Gastroesophageal sphincter (tissue), 4 donors: ENCODE measurements at regions not wholly inside any gene's neighbourhood (a gene's known extent, or its start where the extent isn't known, plus 50 kb on each side); places are given as distances from the start of the nearest gene placed in this dataset.

Experiments
- ATAC-seq: fragments of 150-250 bp; one replicate; pipeline ENCODE4 v1.9.1; 2016; ENCODE audit warnings: mild to moderate bottlenecking, moderate library complexity
- H3K27ac ChIP-seq, 4 donors: fragments of 200-600 bp; sonication (generic) in 3 of 4; 1 replicate in 3 of 4; 2 replicates in 1 of 4; pipeline ENCODE4 v1.5.1; 2016 to 2019
- H3K27me3 ChIP-seq: fragments of 200-600 bp; sonication (generic); one replicate; pipeline ENCODE4 v1.5.1; 2019
- H3K36me3 ChIP-seq, 2 donors: fragments of 200-600 bp; sonication (generic); one replicate each; pipeline ENCODE4 v1.5.1; 2019; ENCODE audit warnings: control low read depth in 1 of 2
- H3K4me1 ChIP-seq, 3 donors: fragments of 200-600 bp; sonication (generic); 1 replicate in 2 of 3; 2 replicates in 1 of 3; pipeline ENCODE4 v1.5.1; 2016 to 2019; ENCODE audit warnings: control low read depth in 2 of 3
- H3K4me3 ChIP-seq, 2 donors: fragments of 200-600 bp; sonication (generic); one replicate each; pipeline ENCODE4 v1.5.1; 2019; ENCODE audit warnings: mild to moderate bottlenecking in 1 of 2, moderate library complexity in 1 of 2
- H3K9me3 ChIP-seq, 3 donors: fragments of 200-600 bp; sonication (generic); one replicate each; pipeline ENCODE4 v1.5.1; 2017 to 2019; ENCODE audit warnings: control low read depth in 2 of 3
- CTCF ChIP-seq, 4 experiments: fragments of 200-600 bp in 2 of 4; fragments of 450-650 bp in 2 of 4; sonication (generic) in 1 of 4; IDR thresholded peaks; one replicate each; pipeline ENCODE4 v1.5.1; 2017 to 2019; ENCODE audit warnings: antibody characterized with exemption in 4 of 4, mild to moderate bottlenecking in 2 of 4, moderate library complexity in 2 of 4
- EP300 ChIP-seq: sonication (generic); formaldehyde crosslinking; IDR thresholded peaks from one replicate; pipeline ENCODE4 v1.6.1; 2017; ENCODE audit warnings: antibody characterized with exemption, mild to moderate bottlenecking
- POLR2A ChIP-seq, 2 donors: fragments of 450-650 bp; IDR thresholded peaks; one replicate each; pipeline ENCODE4 v1.6.1; 2017; ENCODE audit warnings: antibody characterized with exemption in 2 of 2, mild to moderate bottlenecking in 2 of 2, moderate library complexity in 1 of 2
- POLR2AphosphoS5 ChIP-seq: sonication (generic); formaldehyde crosslinking; IDR thresholded peaks from one replicate; pipeline ENCODE4 v1.6.1; 2017; ENCODE audit warnings: antibody characterized with exemption
- WGBS, 2 donors: methylation state at CpG; one replicate each; pipeline ENCODE4 v1.1.5; 2018; ENCODE audit warnings: low coverage in 1 of 2; 5-methylcytosine and 5-hydroxymethylcytosine counted together

DNA sequence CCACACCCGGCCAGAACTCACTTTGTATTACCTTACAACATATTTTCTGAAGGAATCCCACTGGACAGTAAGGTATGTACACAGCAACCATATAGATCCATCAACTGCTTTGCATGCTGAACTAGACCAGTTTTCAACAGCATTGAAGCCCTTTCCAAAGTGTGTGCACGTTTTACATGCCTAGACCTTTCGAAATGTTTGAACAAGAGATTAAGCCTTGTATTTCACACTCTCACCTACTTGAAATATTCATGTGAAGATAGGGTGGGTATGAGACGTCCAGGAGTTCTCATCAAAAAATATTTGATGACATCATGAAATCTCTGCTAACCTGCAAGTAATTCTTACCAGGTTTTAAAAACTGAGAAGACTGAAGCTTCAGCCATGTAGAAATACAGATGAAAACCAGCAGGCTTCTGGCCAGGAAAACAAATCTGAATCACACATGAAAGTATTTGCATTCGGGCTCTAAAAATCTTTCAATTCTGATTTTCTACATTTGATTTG, 387.0 kb upstream of the PSMD7 start:
- 50 to 58% methylated on average over 5 of the region's 5 CpGs for WGBS, 2 donors
- H3K4me3 ChIP-seq: no peak overlapping the region
- H3K9me3 ChIP-seq: no peaks in the 10 kb centered on the region
- no peaks in the 10 kb centered on the region for H3K4me1 ChIP-seq
- no peak for ATAC-seq
- no peaks in the 10 kb centered on the region for H3K27me3 ChIP-seq
- TF ChIP-seq EP300 (no peak), CTCF (IDR thresholded peaks at IDR 0.05) (no peak), POLR2AphosphoS5 (no peak)
- no peak overlapping the region for H3K27ac ChIP-seq
- H3K36me3 ChIP-seq: no peaks in the 10 kb centered on the region

GRCh38 chr16:73891129-73891542, 405.5 kb upstream of the PSMD7 start:
- Histone ChIP-seq H3K27me3 (peaks cover 37% of the 10 kb centered on the region), H3K4me1 (peaks cover 0 to 7% (median 0%) of the 10 kb centered on the region in 3 donors), H3K4me3 (peak overlapping the region in 1 of 2 donors; percentile 15), H3K9me3 (no peaks in the 10 kb centered on the region), H3K36me3 (no peaks in the 10 kb centered on the region), H3K27ac (peak overlapping the region in 1 of 4 donors; percentile 23)
- WGBS, 2 donors: 0 to 2% methylated on average over 6 to 7 of the region's 7 CpGs
- no peak for ATAC-seq
- TF ChIP-seq EP300 (no peak), POLR2AphosphoS5 (no peak), POLR2A (IDR thresholded peaks at IDR 0.05) (no peak), CTCF (IDR thresholded peaks at IDR 0.05) (no peak)

DNA sequence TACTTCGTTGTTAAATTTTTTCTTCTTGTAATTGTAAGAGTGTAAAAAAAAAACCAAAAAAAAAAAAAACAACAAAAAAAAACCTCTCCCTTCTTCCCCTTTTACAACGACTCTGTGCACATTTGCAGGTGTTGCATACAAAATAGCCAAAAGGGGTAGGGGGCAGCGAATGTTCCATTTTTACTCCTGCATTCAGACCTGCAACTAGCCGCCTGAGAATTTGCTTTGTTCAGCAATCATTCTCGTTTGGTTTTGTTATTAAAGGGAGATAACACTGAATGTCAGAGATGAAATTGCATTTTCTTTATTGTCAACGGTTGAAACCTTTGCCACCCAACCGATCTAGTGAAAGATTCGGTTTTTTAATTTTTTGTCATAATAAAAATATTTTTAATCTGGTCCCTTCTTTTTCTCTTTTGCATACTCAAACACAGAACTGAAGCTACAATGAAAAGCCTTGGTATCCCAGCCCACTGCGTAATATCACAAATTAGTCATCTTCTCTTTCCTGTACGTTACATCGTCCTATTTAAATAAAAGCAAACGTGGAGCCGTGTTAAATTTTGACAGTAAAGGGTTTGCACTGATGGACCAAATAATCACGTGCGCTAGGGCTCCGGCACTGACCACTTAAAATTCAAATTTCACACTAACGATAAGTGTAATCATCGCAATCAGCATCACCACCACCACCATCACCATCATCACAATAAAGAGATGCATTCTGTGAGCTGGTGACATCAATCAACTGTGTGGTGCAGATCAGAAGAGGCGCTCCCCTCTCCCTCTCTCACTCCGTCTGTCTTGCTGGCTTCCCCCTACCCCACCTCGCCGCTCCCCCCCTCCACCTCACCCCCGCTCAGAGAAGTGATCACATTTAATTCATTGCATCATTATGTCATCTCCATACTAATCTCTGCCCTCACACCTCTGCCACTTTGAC, 406.2 kb upstream of the PSMD7 start:
- peaks cover 0 to 7% (median 0%) of the 10 kb centered on the region in 3 donors for H3K4me1 ChIP-seq
- H3K36me3 ChIP-seq: no peaks in the 10 kb centered on the region
- peaks cover 41% of the 10 kb centered on the region for H3K27me3 ChIP-seq
- peak overlapping the region in 1 of 2 donors; percentile 15 for H3K4me3 ChIP-seq
- H3K27ac ChIP-seq: peak overlapping the region in 1 of 4 donors; percentile 23
- WGBS, 2 donors: 20 to 30% methylated on average over 18 to 19 of the region's 23 CpGs
- no peak for ATAC-seq
- TF ChIP-seq EP300 (no peak), POLR2AphosphoS5 (no peak)
- no peaks in the 10 kb centered on the region for H3K9me3 ChIP-seq

DNA sequence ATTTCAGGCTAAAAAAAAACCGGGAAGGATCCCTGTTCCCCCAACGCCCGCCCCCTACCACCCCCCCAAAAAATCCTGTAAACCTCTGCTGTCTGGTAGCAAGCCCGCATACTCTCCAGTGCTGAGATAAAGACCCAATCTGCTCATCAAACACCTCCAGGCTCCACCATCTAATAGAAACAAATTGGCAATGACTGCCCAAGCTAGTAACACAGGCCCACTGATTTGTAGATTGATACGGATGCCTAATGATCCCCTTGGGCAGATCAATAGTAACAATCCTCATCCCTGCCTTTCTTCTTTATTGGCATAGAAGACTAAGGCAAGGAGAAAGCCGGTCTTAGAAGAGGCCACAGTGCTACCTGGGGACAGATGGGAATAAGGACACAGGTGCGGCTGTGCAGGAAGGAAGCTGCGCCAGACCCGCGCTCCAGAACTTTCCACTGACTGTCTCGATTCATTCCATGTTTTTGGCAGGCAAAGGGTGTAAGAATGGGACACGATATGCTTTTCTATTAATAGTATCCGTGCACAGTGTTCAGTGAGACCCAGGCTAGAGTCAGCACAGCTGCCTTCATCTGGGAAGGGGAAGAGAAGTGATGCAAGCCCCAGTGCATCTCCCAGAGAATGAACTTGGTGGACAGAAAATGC, 407.6 kb upstream of the PSMD7 start:
- no peak for ATAC-seq
- Histone ChIP-seq H3K4me3 (no peak overlapping the region), H3K9me3 (no peaks in the 10 kb centered on the region), H3K27ac (peak overlapping the region in 2 of 4 donors; percentile 5 to 44), H3K36me3 (no peaks in the 10 kb centered on the region), H3K4me1 (peaks cover 0 to 7% (median 0%) of the 10 kb centered on the region in 3 donors), H3K27me3 (peaks cover 50% of the 10 kb centered on the region)
- 48 to 67% methylated on average over 3 to 7 of the region's 13 CpGs for WGBS, 2 donors
- TF ChIP-seq EP300 (no peak), POLR2AphosphoS5 (no peak), CTCF (IDR thresholded peaks at IDR 0.05) (no peak), POLR2A (IDR thresholded peaks at IDR 0.05) (no peak)

DNA sequence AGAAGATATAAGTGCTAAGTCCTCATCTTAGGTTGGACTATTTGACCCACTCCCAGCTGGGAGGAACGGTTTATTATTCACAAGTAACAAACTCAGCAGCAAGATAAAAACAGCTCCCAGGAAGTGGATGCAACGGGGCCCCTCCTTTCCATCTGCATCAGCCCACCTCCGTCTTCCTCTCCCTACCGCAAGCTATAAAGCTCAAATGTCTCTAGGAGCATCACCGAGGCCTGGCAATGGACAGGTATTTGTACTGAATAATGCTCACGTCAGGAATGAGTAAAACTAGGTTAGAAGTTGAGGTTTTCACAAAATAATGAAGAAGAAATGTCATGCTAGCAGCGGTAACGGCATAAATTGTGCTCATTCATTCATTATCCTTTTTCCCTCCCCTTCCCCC, 408.7 kb upstream of the PSMD7 start:
- Histone ChIP-seq H3K27me3 (peaks cover 53% of the 10 kb centered on the region), H3K27ac (no peak overlapping the region), H3K9me3 (no peaks in the 10 kb centered on the region), H3K4me1 (peaks cover 0 to 7% (median 0%) of the 10 kb centered on the region in 3 donors), H3K4me3 (no peak overlapping the region), H3K36me3 (no peaks in the 10 kb centered on the region)
- no peak for ATAC-seq
- TF ChIP-seq POLR2AphosphoS5 (no peak), CTCF (IDR thresholded peaks at IDR 0.05) (no peak), EP300 (no peak), POLR2A (IDR thresholded peaks at IDR 0.05) (no peak)
- 61 to 68% methylated on average over 3 to 8 of the region's 8 CpGs for WGBS, 2 donors
